Adrenal gland (tissue), 9 donors: ENCODE measurements at regions not wholly inside any gene's neighbourhood (a gene's known extent, or its start where the extent isn't known, plus 50 kb on each side); places are given as distances from the start of the nearest gene placed in this dataset.
A peak's percentile ranks its signal among the peaks of the same experiment; 100 is the strongest.

Experiments used
- DNase-seq, 7 donors: peaks; one replicate each; pipeline ENCODE4 v3.0.0-alpha.2; 2019 to 2020
- H3K27ac ChIP-seq, 5 donors: fragments of 200-600 bp; sonication (generic) in 4 of 5; 1 replicate in 3 of 5; 2 replicates in 2 of 5; pipeline versions ENCODE4 v1.5.1 to v1.8.0; 2016 to 2020; ENCODE audit warnings: mild to moderate bottlenecking in 1 of 5
- H3K27me3 ChIP-seq: fragments of 200-600 bp; 2 replicates; pipeline ENCODE4 v1.8.0; 2021
- H3K36me3 ChIP-seq, 2 donors: fragments of 200-600 bp; replicated peaks in 1 of 2; 1 replicate in 1 of 2; 2 replicates in 1 of 2; pipeline versions ENCODE4 v1.5.1 to v1.8.0; 2018 to 2022
- H3K4me1 ChIP-seq, 2 donors: fragments of 200-600 bp; replicated peaks in 1 of 2; 1 replicate in 1 of 2; 2 replicates in 1 of 2; pipeline versions ENCODE4 v1.5.1 to v1.8.0; 2018 to 2021
- H3K4me3 ChIP-seq, 4 donors: fragments of 200-600 bp; sonication (generic) in 3 of 4; one replicate each; pipeline ENCODE4 v1.5.1; 2016 to 2018
- H3K9me3 ChIP-seq, 3 donors: fragments of 200-600 bp; sonication (generic) in 1 of 3; replicated peaks in 1 of 3; 1 replicate in 2 of 3; 2 replicates in 1 of 3; pipeline versions ENCODE4 v1.5.1 to v1.8.0; 2016 to 2021
- POLR2A ChIP-seq, 2 donors: fragments of 450-650 bp; IDR thresholded peaks; one replicate each; pipeline ENCODE4 v1.6.1; 2017; ENCODE audit warnings: antibody characterized with exemption in 2 of 2, mild to moderate bottlenecking in 2 of 2, moderate library complexity in 1 of 2
- WGBS, 4 donors: extraction: QIAGEN DNeasy Blood & Tissue Kit in 2 of 4; methylation state at CpG; one replicate each; pipeline versions ENCODE4 v1.1.5 to v1.1.7; 2013 to 2017; 5-methylcytosine and 5-hydroxymethylcytosine counted together
- intact Hi-C, 2 donors: fragments of 100-400 bp; cut with DNase I; formaldehyde crosslinking; loops; one replicate each; pipeline versions ENCODE4 v1.14.1 to v1.15.0; 2022 to 2023
- TF ChIP-seq, protein P1 (sequence below), 6 experiments: fragments of 450-650 bp in 4 of 6; fragments of 200-600 bp in 2 of 6; sonication (generic) in 1 of 6; IDR thresholded peaks; 1 replicate in 5 of 6; 2 replicates in 1 of 6; pipeline versions ENCODE4 v1.5.1 to v1.8.0; 2016 to 2021; ENCODE audit warnings: antibody characterized with exemption in 6 of 6, mild to moderate bottlenecking in 2 of 6, moderate library complexity in 1 of 6
- donor health status: healthy with polysubstance abuse.
- donor health status: Bipolar disorder and iron deficiency.
- donor health status: DM: yes; HTN: yes; CAD: no.
- donor health status: DM: no; HTN: no; CAD: no.
- donor health status: DM: no; HTN: no; CAD: no.

DNA sequence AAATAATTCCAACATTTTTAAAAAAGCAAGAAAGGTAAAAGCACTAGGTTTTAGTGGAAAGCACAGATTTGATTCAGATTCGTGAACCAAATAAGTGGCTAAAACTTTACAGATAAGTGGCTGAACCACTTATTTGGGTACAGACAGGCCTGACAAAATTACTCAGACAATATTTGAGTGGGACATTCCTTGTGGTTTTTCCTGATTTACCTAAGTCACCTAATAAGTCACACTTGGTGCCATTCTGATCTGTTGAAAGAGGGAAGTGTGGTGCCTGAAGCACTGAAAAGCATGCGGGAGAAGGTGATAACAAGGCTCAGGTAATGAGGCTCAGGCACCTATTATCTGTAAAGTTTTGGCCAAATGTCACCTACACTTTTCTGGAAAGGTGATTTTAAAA is 81.6 kb upstream of the CD55 start:
- WGBS, 4 donors = 92 to 99% (median 95%) methylated on average over 2 of the region's 2 CpGs

DNA sequence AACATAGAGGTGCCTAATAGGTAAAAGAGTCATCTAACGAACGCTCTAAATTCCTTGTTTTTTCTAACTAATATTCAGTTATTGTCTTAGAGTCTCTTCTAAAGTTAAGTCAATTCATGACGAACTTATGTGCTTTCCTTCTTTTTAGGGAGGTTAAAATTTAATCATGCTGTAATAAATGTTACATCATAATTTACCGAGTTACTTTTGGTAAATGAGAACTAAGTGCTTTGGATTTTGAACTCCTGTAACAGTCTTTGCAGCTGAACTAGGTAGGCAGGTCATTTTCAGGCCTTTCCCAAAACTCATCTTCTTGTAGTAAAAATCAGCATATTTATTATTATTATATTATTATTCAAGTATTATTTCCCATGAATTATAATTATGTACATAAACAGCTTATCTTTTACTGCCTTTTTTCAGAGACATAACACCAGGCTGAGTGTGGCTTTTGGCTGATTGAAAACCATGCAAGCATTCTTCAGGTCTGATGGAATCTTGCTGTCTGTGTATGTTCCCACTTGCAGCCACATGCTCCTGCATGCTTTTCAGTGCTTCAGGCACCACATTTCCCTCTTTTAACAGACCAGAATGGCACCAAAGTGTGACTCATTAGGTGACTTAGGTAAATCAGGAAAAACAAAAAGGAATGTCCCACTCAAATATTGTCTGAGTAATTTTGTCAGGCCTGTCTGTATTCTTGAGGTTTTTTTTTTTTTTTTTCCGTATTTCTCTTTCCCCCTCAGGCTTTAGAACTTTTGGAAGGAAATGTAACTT is 81.0 kb upstream of the CD55 start:
- H3K27ac ChIP-seq = peak overlapping the region in 3 of 5 donors; percentile 48 to 78 (median 74)
- H3K4me1 ChIP-seq = peaks cover 15 to 19% of the 10 kb centered on the region in 2 donors
- WGBS, 4 donors = 70 to 76% (median 74%) methylated on average over 5 of the region's 5 CpGs
- no peak for TF ChIP-seq POLR2A (IDR thresholded peaks at IDR 0.05)
- TF ChIP-seq, protein P1, sequence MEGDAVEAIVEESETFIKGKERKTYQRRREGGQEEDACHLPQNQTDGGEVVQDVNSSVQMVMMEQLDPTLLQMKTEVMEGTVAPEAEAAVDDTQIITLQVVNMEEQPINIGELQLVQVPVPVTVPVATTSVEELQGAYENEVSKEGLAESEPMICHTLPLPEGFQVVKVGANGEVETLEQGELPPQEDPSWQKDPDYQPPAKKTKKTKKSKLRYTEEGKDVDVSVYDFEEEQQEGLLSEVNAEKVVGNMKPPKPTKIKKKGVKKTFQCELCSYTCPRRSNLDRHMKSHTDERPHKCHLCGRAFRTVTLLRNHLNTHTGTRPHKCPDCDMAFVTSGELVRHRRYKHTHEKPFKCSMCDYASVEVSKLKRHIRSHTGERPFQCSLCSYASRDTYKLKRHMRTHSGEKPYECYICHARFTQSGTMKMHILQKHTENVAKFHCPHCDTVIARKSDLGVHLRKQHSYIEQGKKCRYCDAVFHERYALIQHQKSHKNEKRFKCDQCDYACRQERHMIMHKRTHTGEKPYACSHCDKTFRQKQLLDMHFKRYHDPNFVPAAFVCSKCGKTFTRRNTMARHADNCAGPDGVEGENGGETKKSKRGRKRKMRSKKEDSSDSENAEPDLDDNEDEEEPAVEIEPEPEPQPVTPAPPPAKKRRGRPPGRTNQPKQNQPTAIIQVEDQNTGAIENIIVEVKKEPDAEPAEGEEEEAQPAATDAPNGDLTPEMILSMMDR (IDR thresholded peaks at IDR 0.05) = no peak
- no peaks in the 10 kb centered on the region for H3K27me3 ChIP-seq
- H3K9me3 ChIP-seq = no peaks in the 10 kb centered on the region
- intact Hi-C loops = no loop called here
- no peaks in the 10 kb centered on the region for H3K36me3 ChIP-seq
- no peak for DNase-seq
- no peak overlapping the region for H3K4me3 ChIP-seq

More for the DNA sequence above, 81.6 kb upstream of the CD55 start:
- DNase-seq = no peak
- peaks cover 15 to 19% of the 10 kb centered on the region in 2 donors for H3K4me1 ChIP-seq
- intact Hi-C loops = no loop called here
- H3K27ac ChIP-seq = peak overlapping the region in 3 of 5 donors; percentile 14 to 74 (median 45)
- TF ChIP-seq, protein P1 (IDR thresholded peaks at IDR 0.05) = no peak
- no peaks in the 10 kb centered on the region for H3K27me3 ChIP-seq
- no peak overlapping the region for H3K4me3 ChIP-seq
- no peaks in the 10 kb centered on the region for H3K9me3 ChIP-seq
- no peaks in the 10 kb centered on the region for H3K36me3 ChIP-seq

DNA sequence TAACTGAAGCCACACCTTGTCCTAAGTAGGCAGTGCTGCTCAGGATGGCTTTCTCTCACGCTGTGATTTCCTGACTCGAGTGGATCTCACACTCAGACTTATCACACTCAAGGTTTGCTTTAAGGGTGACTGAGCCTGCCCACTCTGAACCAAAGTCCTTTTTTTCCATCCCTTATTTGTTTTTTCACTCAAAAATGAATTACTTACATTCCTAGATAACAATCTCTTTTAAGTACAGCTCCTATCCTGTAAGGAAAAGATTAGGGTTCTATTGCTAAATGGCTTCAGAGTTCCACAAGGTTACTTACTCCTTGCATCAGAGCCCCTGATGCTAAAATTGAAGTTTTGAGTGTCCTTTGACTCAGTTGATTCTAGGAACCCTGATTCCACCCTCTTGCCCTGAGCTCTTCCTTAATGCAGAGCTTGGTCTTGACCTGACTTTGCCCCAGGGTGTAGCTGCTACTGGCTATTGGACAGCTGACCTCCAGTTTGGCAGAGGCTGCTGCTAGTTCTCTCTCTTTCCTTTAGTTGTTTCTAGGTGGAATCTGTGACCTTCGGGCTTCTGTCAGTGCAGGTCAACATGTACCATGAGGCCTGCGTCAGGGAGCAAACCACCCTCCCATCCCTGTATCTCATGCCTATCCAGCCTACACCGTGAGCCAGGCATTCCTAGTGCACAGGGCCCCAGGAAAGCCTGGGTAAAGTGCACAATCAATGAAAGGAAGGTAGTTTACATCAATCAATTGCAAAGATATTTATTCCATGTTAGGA is 80.1 kb upstream of the CD55 start:
- H3K4me3 ChIP-seq = no peak overlapping the region
- no peaks in the 10 kb centered on the region for H3K9me3 ChIP-seq
- H3K27me3 ChIP-seq = no peaks in the 10 kb centered on the region
- peak overlapping the region; percentile 1 to 78 (median 48) for H3K27ac ChIP-seq
- peaks cover 15 to 19% of the 10 kb centered on the region in 2 donors for H3K4me1 ChIP-seq
- TF ChIP-seq, protein P1 (IDR thresholded peaks at IDR 0.05) = no peak
- TF ChIP-seq POLR2A (IDR thresholded peaks at IDR 0.05) = no peak
- intact Hi-C loops = no loop called here
- H3K36me3 ChIP-seq = no peaks in the 10 kb centered on the region
- WGBS, 4 donors = 34 to 46% (median 40%) methylated on average over 5 of the region's 5 CpGs
- DNase-seq = peak; percentile 47 to 80 (median 77)
